ENCODE measurements at regions not wholly inside any gene's neighbourhood (a gene's known extent, or its start where the extent isn't known, plus 50 kb on each side); places are given as distances from the start of the nearest gene placed in this dataset.

DNA sequence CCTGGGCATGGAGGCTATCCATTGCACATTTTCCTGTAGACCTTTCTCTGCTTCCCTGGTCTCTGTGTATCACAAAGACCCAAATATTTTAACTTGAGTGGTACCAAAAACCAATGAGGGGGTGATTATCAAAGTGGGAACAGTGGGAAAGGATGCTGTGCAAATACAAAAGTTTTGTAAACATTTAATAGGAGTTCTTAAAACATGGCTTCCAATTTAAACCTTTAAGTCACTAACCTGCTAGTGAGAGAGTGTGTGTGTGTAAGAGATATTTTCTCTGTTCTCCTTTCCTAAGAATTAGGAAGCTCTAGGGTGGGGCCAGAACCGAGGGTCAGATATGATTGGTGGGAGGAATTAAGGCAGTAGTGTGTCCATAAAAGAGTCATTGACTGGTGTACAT is 64.5 kb upstream of the ARHGAP5 start:
- Histone ChIP-seq H3K4ac (ENCODE audit: low read depth, low read length) (no peak overlapping the region), H3K23ac (ENCODE audit: low read length) (no peak overlapping the region), H2BK5ac (ENCODE audit: low read depth, low read length, poor library complexity) (no peak overlapping the region), H3K27ac (ENCODE audit: low read depth, low read length) (no peak overlapping the region), H3K79me1 (ENCODE audit: low read length) (peaks cover 2% of the 10 kb centered on the region), H2BK120ac (ENCODE audit: insufficient read depth, low read length, poor library complexity) (no peak overlapping the region), H3K27me3 (ENCODE audit: insufficient read depth, low read length) (no peaks in the 10 kb centered on the region), H4K8ac (ENCODE audit: low read depth, low read length) (no peak overlapping the region), H3K4me2 (ENCODE audit: low read length) (no peak overlapping the region), H3K9ac (ENCODE audit: low read length) (no peak overlapping the region), H3K36me3 (ENCODE audit: control insufficient read depth in 1 of 2, insufficient read depth in 2 of 2, low read length in 2 of 2) (no peaks in the 10 kb centered on the region), H2BK12ac (ENCODE audit: low read length) (no peak overlapping the region), H3K4me3 (ENCODE audit: low read depth, low read length) (no peak overlapping the region), H3K18ac (ENCODE audit: low read length) (no peak overlapping the region), H3K4me1 (ENCODE audit: control insufficient read depth in 1 of 2, insufficient read depth in 2 of 2, low read length in 2 of 2) (peaks cover 8 to 10% of the 10 kb centered on the region in 2 experiments), H3K9me3 (ENCODE audit: insufficient read depth, low read depth, low read length) (no peaks in the 10 kb centered on the region), H3K79me2 (ENCODE audit: control insufficient read depth, insufficient read depth, low read length, poor library complexity) (peaks cover 2% of the 10 kb centered on the region), H4K12ac (ENCODE audit: low read depth, low read length) (no peak overlapping the region), H2AK5ac (ENCODE audit: low read length) (no peak overlapping the region), H4K91ac (ENCODE audit: low read depth, low read length) (no peak overlapping the region), H2AFZ (ENCODE audit: insufficient read depth, low read length, poor library complexity) (no peak overlapping the region), H3K14ac (ENCODE audit: low read length) (no peak overlapping the region)
- DNase-seq = no peak
- WGBS (ENCODE audit: extremely low coverage, insufficient coverage, insufficient read length) = no CpG with 5 or more reads among the region's 1 CpG

DNA sequence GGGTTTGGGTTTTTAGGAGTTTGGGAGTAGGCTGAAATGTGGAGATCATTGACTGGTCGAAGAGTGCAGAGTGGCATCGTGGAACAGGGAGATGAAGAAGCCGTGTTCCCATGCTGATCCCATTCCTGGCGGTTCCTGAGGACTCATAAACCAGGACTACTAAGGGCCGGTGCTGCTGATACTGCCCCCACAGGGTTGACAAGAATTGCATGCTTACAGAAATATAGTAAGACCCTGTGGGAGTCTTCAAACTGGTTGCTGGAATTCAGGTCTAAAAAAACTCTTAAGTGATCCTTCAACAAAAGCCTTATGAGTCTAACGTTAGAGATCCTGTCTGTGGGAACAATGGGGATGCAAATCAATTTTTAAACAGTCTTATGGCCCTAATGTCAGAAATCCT is 64.0 kb upstream of the ARHGAP5 start:
- no peaks in the 10 kb centered on the region for H3K27me3 ChIP-seq (ENCODE audit: insufficient read depth, low read length)

DNA sequence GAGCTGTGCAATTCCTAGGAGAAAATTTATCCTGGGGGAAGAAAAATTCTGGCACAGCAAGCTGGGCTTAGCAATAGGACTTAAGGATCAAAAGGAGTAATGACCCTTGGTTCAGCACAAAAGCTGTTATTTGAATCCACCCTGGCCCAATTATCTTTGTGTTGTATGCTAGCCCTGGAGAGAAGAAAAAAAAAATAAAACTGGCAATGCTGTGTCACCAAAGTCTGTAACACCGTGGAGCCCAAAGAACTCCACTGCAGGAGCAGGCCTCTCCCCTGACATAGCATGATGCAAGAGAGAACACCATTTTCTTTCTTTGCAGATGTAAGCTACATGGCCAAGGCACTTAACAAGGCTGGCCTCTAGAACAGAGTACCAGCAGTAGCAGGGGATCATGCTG is 63.0 kb upstream of the ARHGAP5 start:
- Histone ChIP-seq H2BK12ac (ENCODE audit: low read length) (peak overlapping the region; percentile 20), H3K14ac (ENCODE audit: low read length) (no peak overlapping the region), H3K4ac (ENCODE audit: low read depth, low read length) (no peak overlapping the region), H2BK5ac (ENCODE audit: low read depth, low read length, poor library complexity) (no peak overlapping the region), H4K12ac (ENCODE audit: low read depth, low read length) (no peak overlapping the region), H4K8ac (ENCODE audit: low read depth, low read length) (no peak overlapping the region), H3K23ac (ENCODE audit: low read length) (no peak overlapping the region), H2BK120ac (ENCODE audit: insufficient read depth, low read length, poor library complexity) (no peak overlapping the region), H3K27me3 (ENCODE audit: insufficient read depth, low read length) (no peaks in the 10 kb centered on the region), H3K4me2 (ENCODE audit: low read length) (no peak overlapping the region), H3K36me3 (ENCODE audit: control insufficient read depth in 1 of 2, insufficient read depth in 2 of 2, low read length in 2 of 2) (no peaks in the 10 kb centered on the region), H3K18ac (ENCODE audit: low read length) (no peak overlapping the region), H2AK5ac (ENCODE audit: low read length) (no peak overlapping the region), H3K4me1 (ENCODE audit: control insufficient read depth in 1 of 2, insufficient read depth in 2 of 2, low read length in 2 of 2) (peaks cover 10 to 11% of the 10 kb centered on the region in 2 experiments), H3K79me1 (ENCODE audit: low read length) (peaks cover 2% of the 10 kb centered on the region), H3K27ac (ENCODE audit: low read depth, low read length) (no peak overlapping the region), H3K9me3 (ENCODE audit: insufficient read depth, low read depth, low read length) (no peaks in the 10 kb centered on the region), H2AFZ (ENCODE audit: insufficient read depth, low read length, poor library complexity) (peak overlapping the region; percentile 67), H3K9ac (ENCODE audit: low read length) (no peak overlapping the region), H3K4me3 (ENCODE audit: low read depth, low read length) (no peak overlapping the region), H3K79me2 (ENCODE audit: control insufficient read depth, insufficient read depth, low read length, poor library complexity) (peaks cover 2% of the 10 kb centered on the region), H4K91ac (ENCODE audit: low read depth, low read length) (no peak overlapping the region)
- DNase-seq = no peak
- WGBS (ENCODE audit: extremely low coverage, insufficient coverage, insufficient read length) = no CpG with 5 or more reads among the region's 1 CpG

More for the DNA sequence above, 64.0 kb upstream of the ARHGAP5 start:
- no peak overlapping the region for H2AK5ac ChIP-seq (ENCODE audit: low read length)
- no peak overlapping the region for H3K14ac ChIP-seq (ENCODE audit: low read length)
- no peak overlapping the region for H2BK5ac ChIP-seq (ENCODE audit: low read depth, low read length, poor library complexity)
- no peak overlapping the region for H3K4ac ChIP-seq (ENCODE audit: low read depth, low read length)
- no peak overlapping the region for H3K23ac ChIP-seq (ENCODE audit: low read length)
- no peak overlapping the region for H3K27ac ChIP-seq (ENCODE audit: low read depth, low read length)
- H3K36me3 ChIP-seq (ENCODE audit: control insufficient read depth in 1 of 2, insufficient read depth in 2 of 2, low read length in 2 of 2) = no peaks in the 10 kb centered on the region
- peak overlapping the region; percentile 2 for H2BK12ac ChIP-seq (ENCODE audit: low read length)
- peaks cover 2% of the 10 kb centered on the region for H3K79me1 ChIP-seq (ENCODE audit: low read length)
- no peak for DNase-seq
- H4K12ac ChIP-seq (ENCODE audit: low read depth, low read length) = no peak overlapping the region
- H3K9me3 ChIP-seq (ENCODE audit: insufficient read depth, low read depth, low read length) = no peaks in the 10 kb centered on the region
- H3K4me3 ChIP-seq (ENCODE audit: low read depth, low read length) = no peak overlapping the region
- no peak overlapping the region for H2AFZ ChIP-seq (ENCODE audit: insufficient read depth, low read length, poor library complexity)
- no peak overlapping the region for H4K91ac ChIP-seq (ENCODE audit: low read depth, low read length)
- H3K9ac ChIP-seq (ENCODE audit: low read length) = no peak overlapping the region
- WGBS (ENCODE audit: extremely low coverage, insufficient coverage, insufficient read length) = no CpG with 5 or more reads among the region's 6 CpGs
- peaks cover 2% of the 10 kb centered on the region for H3K79me2 ChIP-seq (ENCODE audit: control insufficient read depth, insufficient read depth, low read length, poor library complexity)
- H3K18ac ChIP-seq (ENCODE audit: low read length) = no peak overlapping the region
- no peak overlapping the region for H2BK120ac ChIP-seq (ENCODE audit: insufficient read depth, low read length, poor library complexity)
- H3K4me1 ChIP-seq (ENCODE audit: control insufficient read depth in 1 of 2, insufficient read depth in 2 of 2, low read length in 2 of 2) = peaks cover 8 to 10% of the 10 kb centered on the region in 2 experiments
- no peak overlapping the region for H4K8ac ChIP-seq (ENCODE audit: low read depth, low read length)
- H3K4me2 ChIP-seq (ENCODE audit: low read length) = no peak overlapping the region

DNA sequence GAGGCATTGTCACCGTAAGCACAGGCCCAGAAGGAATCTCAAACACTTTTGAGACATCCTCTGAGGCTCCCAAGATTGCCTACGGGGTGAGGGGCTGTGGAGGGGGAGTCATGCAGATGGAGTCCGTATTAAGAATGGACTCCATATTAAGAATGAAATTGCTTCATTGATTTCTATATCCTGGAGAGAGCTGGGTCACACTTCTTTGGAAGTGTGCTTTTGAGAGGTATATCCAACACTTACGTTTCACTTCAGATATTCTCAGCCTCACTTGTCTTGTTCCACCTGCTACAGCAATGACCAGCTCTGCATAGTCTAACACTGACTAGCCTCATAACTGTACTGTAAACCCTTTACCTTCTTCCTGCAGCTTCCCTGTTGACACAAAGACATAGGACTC is 62.6 kb upstream of the ARHGAP5 start:
- WGBS (ENCODE audit: extremely low coverage, insufficient coverage, insufficient read length) = no CpG with 5 or more reads among the region's 4 CpGs

More for the DNA sequence above, 62.6 kb upstream of the ARHGAP5 start:
- Histone ChIP-seq H3K36me3 (ENCODE audit: control insufficient read depth in 1 of 2, insufficient read depth in 2 of 2, low read length in 2 of 2) (no peaks in the 10 kb centered on the region), H2BK5ac (ENCODE audit: low read depth, low read length, poor library complexity) (no peak overlapping the region), H3K14ac (ENCODE audit: low read length) (no peak overlapping the region), H2AK5ac (ENCODE audit: low read length) (no peak overlapping the region), H3K27me3 (ENCODE audit: insufficient read depth, low read length) (no peaks in the 10 kb centered on the region), H4K91ac (ENCODE audit: low read depth, low read length) (no peak overlapping the region), H3K18ac (ENCODE audit: low read length) (no peak overlapping the region), H2BK12ac (ENCODE audit: low read length) (peak overlapping the region; percentile 20), H3K4me3 (ENCODE audit: low read depth, low read length) (no peak overlapping the region), H4K8ac (ENCODE audit: low read depth, low read length) (no peak overlapping the region), H2AFZ (ENCODE audit: insufficient read depth, low read length, poor library complexity) (peak overlapping the region; percentile 67), H3K79me1 (ENCODE audit: low read length) (peaks cover 2% of the 10 kb centered on the region), H3K9me3 (ENCODE audit: insufficient read depth, low read depth, low read length) (no peaks in the 10 kb centered on the region), H3K4ac (ENCODE audit: low read depth, low read length) (no peak overlapping the region), H3K27ac (ENCODE audit: low read depth, low read length) (no peak overlapping the region), H2BK120ac (ENCODE audit: insufficient read depth, low read length, poor library complexity) (no peak overlapping the region), H3K4me2 (ENCODE audit: low read length) (no peak overlapping the region), H4K12ac (ENCODE audit: low read depth, low read length) (no peak overlapping the region), H3K9ac (ENCODE audit: low read length) (no peak overlapping the region), H3K79me2 (ENCODE audit: control insufficient read depth, insufficient read depth, low read length, poor library complexity) (peaks cover 2% of the 10 kb centered on the region), H3K4me1 (ENCODE audit: control insufficient read depth in 1 of 2, insufficient read depth in 2 of 2, low read length in 2 of 2) (peaks cover 10 to 14% of the 10 kb centered on the region in 2 experiments), H3K23ac (ENCODE audit: low read length) (no peak overlapping the region)
- no peak for DNase-seq
